ENCODE measurements at regions not wholly inside any gene's neighbourhood (a gene's known extent, or its start where the extent isn't known, plus 50 kb on each side); places are given as distances from the start of the nearest gene placed in this dataset.

DNA sequence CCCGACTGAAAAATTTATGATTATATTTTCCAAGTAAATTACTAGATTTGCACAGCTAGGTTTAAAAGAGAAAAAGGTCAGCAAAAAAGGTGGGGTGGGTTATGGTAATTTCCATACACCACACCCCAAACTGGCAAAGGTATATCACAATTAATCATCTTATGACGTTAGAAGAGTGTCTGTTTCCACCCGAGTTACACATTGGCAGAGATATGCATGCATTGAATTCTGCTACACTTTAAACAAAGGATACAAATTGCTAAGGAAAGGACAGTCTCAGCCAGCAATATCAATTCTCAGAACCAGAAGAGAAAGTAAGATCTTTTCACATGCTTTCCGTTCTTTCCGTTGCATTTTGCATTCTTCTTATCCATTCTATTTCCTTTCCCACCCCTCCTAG is 843.3 kb downstream of the GATA3 start:
- no peaks in the 10 kb centered on the region for H3K4me1 Mint-ChIP-seq
- no peaks in the 10 kb centered on the region for H3F3A ChIP-seq (ENCODE audit: low read depth)
- H3K36me3 Mint-ChIP-seq, result no peaks in the 10 kb centered on the region
- no peaks in the 10 kb centered on the region for H3K9me3 Mint-ChIP-seq
- H3K4me1 ChIP-seq, result no peaks in the 10 kb centered on the region
- H3K4me3 ChIP-seq, result no peak overlapping the region
- no peak overlapping the region for H3K27ac Mint-ChIP-seq
- H3K36me3 ChIP-seq, result no peaks in the 10 kb centered on the region
- H3K9ac ChIP-seq, result no peak overlapping the region
- TF ChIP-seq CTCF (IDR thresholded peaks at IDR 0.05), result no peak
- no peak for TF ChIP-seq EZH2phosphoT487 (IDR thresholded peaks at IDR 0.05)
- TF ChIP-seq EZH2 (IDR thresholded peaks at IDR 0.05), result no peak
- H3K27ac ChIP-seq, result no peak overlapping the region
- H3K27me3 ChIP-seq, result no peaks in the 10 kb centered on the region
- H3K4me2 ChIP-seq, result no peak overlapping the region
- no peaks in the 10 kb centered on the region for H4K20me1 ChIP-seq (ENCODE audit: low read depth)
- peaks cover 2% of the 10 kb centered on the region for H3K27me3 Mint-ChIP-seq (ENCODE audit: insufficient read depth, low read depth)
- no peaks in the 10 kb centered on the region for H3K79me2 ChIP-seq (ENCODE audit: low read depth)
- H3K9me3 ChIP-seq (ENCODE audit: low read depth), result no peaks in the 10 kb centered on the region
- H2AFZ ChIP-seq (replicated peaks), result no peak overlapping the region
- no peak overlapping the region for H3K4me3 Mint-ChIP-seq
- no peak for DNase-seq (ENCODE audit: low spot score)

DNA sequence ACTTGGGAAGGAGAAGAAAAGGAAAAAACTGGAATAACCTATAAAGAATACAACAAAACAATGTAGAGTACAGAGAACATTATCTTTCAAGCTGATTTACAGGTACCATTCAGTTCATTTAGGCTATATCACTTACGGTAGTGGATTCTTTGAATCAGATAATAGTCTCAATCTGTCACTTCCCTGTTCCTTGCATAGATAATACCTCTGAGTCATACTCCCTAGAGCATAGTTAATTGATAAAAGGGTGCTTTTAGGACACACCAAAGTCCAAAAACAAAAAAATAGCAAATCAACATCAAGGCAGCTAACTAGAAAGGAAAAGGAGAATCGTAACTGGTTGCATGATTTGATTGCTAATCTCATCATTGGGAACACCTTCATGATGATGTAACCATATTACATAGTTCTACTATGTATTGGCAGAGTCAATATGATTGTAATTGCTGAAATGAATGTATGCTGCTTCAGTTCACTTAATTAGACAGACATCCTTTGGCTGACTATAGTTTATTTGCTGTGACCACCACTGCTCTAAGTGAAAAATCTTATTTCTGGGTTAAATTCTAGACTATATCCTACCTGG is 844.4 kb downstream of the GATA3 start:
- H3K36me3 ChIP-seq, result no peaks in the 10 kb centered on the region
- Mint-ChIP-seq H3K9me3 (no peaks in the 10 kb centered on the region), H3K36me3 (no peaks in the 10 kb centered on the region), H3K27me3 (ENCODE audit: insufficient read depth, low read depth) (peaks cover 2% of the 10 kb centered on the region), H3K27ac (no peak overlapping the region), H3K4me3 (no peak overlapping the region), H3K4me1 (no peaks in the 10 kb centered on the region)
- H3K27ac ChIP-seq, result no peak overlapping the region
- no peak overlapping the region for H3K4me2 ChIP-seq
- H3K4me3 ChIP-seq, result no peak overlapping the region
- TF ChIP-seq CTCF (IDR thresholded peaks at IDR 0.05) (no peak), EZH2phosphoT487 (IDR thresholded peaks at IDR 0.05) (no peak)
- no peak for DNase-seq (ENCODE audit: low spot score)
- H3K27me3 ChIP-seq, result no peaks in the 10 kb centered on the region
- H3K4me1 ChIP-seq, result peaks cover 7% of the 10 kb centered on the region
- H3K79me2 ChIP-seq (ENCODE audit: low read depth), result no peaks in the 10 kb centered on the region
- no peak overlapping the region for H2AFZ ChIP-seq (replicated peaks)
- H4K20me1 ChIP-seq (ENCODE audit: low read depth), result no peaks in the 10 kb centered on the region
- H3K9me3 ChIP-seq (ENCODE audit: low read depth), result no peaks in the 10 kb centered on the region
- H3K9ac ChIP-seq, result no peak overlapping the region
- no peaks in the 10 kb centered on the region for H3F3A ChIP-seq (ENCODE audit: low read depth)

DNA sequence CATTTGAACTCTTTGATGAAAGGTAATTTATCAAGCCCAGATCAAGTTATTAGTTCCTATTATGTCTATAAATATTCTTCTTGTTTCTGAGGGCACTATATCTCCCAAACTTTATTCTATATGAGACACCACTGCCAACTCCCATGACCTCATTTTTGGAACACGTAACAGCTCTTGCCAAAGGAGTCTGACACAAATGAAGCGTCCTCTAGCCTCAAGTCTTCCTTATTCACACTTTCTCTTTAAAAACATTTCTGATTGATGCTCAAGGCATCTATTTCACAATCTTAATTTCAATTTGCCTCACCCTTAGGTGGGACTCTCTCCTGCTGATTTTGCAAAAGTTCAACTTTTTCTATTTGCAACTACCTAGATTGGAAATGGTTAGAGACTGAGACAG is 848.4 kb downstream of the GATA3 start:
- Mint-ChIP-seq H3K27ac (no peak overlapping the region), H3K4me3 (no peak overlapping the region)

More for the DNA sequence above, 848.4 kb downstream of the GATA3 start:
- Histone ChIP-seq H3K79me2 (ENCODE audit: low read depth) (no peaks in the 10 kb centered on the region), H3K4me3 (no peak overlapping the region), H3K4me2 (no peak overlapping the region), H3K27me3 (no peaks in the 10 kb centered on the region), H3F3A (ENCODE audit: low read depth) (no peaks in the 10 kb centered on the region), H3K4me1 (peaks cover 8% of the 10 kb centered on the region), H3K9ac (no peak overlapping the region), H3K9me3 (ENCODE audit: low read depth) (no peaks in the 10 kb centered on the region), H3K27ac (no peak overlapping the region), H4K20me1 (ENCODE audit: low read depth) (no peaks in the 10 kb centered on the region), H2AFZ (replicated peaks) (no peak overlapping the region), H3K36me3 (no peaks in the 10 kb centered on the region)
- DNase-seq (ENCODE audit: low spot score), result no peak
- Mint-ChIP-seq H3K9me3 (no peaks in the 10 kb centered on the region), H3K27me3 (ENCODE audit: insufficient read depth, low read depth) (peaks cover 2% of the 10 kb centered on the region), H3K4me1 (no peaks in the 10 kb centered on the region), H3K36me3 (no peaks in the 10 kb centered on the region)
- TF ChIP-seq EZH2phosphoT487 (IDR thresholded peaks at IDR 0.05), result no peak
- TF ChIP-seq EZH2 (IDR thresholded peaks at IDR 0.05), result no peak
- no peak for TF ChIP-seq CTCF (IDR thresholded peaks at IDR 0.05)

Measured in neural progenitor cell (in vitro differentiated cells).